HUES6 (cell line): ENCODE measurements at regions not wholly inside any gene's neighbourhood (a gene's known extent, or its start where the extent isn't known, plus 50 kb on each side); places are given as distances from the start of the nearest gene placed in this dataset.

Experiments used
- H3K27ac ChIP-seq: 2 replicates; pipeline ENCODE4 v1.7.0; 2013; ENCODE audit warnings: low read depth, mild to moderate bottlenecking, low read length, inconsistent platforms
- H3K27me3 ChIP-seq: 2 replicates; pipeline ENCODE4 v1.6.1; 2013; ENCODE audit warnings: low read length; ENCODE audit not compliant: control insufficient read depth, insufficient read depth
- H3K36me3 ChIP-seq: 2 replicates; pipeline ENCODE4 v1.6.1; 2013; ENCODE audit warnings: low read length; ENCODE audit not compliant: control insufficient read depth, insufficient read depth
- H3K4me1 ChIP-seq: 2 replicates; pipeline ENCODE4 v1.6.1; 2013; ENCODE audit warnings: low read length; ENCODE audit not compliant: control insufficient read depth, insufficient read depth
- H3K4me3 ChIP-seq: 2 replicates; pipeline ENCODE4 v1.5.1; 2013; ENCODE audit warnings: low read depth, low read length
- H3K9ac ChIP-seq: one replicate; pipeline ENCODE4 v1.6.1; 2013; ENCODE audit warnings: mild to moderate bottlenecking, low read length
- H3K9me3 ChIP-seq: 2 replicates; pipeline ENCODE4 v1.6.1; 2013; ENCODE audit warnings: low read depth, low read length; ENCODE audit not compliant: control insufficient read depth, insufficient read depth

GRCh38 chr15:93720607-93721006 is 510.8 kb upstream of the MCTP2 start:
- H3K9me3 ChIP-seq = no peaks in the 10 kb centered on the region
- no peak overlapping the region for H3K27ac ChIP-seq
- no peaks in the 10 kb centered on the region for H3K36me3 ChIP-seq
- no peaks in the 10 kb centered on the region for H3K27me3 ChIP-seq
- no peak overlapping the region for H3K9ac ChIP-seq
- H3K4me3 ChIP-seq = no peak overlapping the region
- H3K4me1 ChIP-seq = peaks cover 6% of the 10 kb centered on the region

- H3K27ac ChIP-seq = no peak overlapping the region
- H3K36me3 ChIP-seq = no peaks in the 10 kb centered on the region
- H3K27me3 ChIP-seq = no peaks in the 10 kb centered on the region
- H3K9me3 ChIP-seq = no peaks in the 10 kb centered on the region
- H3K4me1 ChIP-seq = peaks cover 6% of the 10 kb centered on the region
- H3K4me3 ChIP-seq = no peak overlapping the region
- H3K9ac ChIP-seq = no peak overlapping the region
Observed at GRCh38 chr15:93719921-93720351, 511.4 kb upstream of the MCTP2 start.

GRCh38 chr15:93716615-93717231 is 514.6 kb upstream of the MCTP2 start:
- H3K9me3 ChIP-seq = no peaks in the 10 kb centered on the region
- H3K27me3 ChIP-seq = no peaks in the 10 kb centered on the region
- H3K9ac ChIP-seq = no peak overlapping the region
- H3K4me1 ChIP-seq = peaks cover 6% of the 10 kb centered on the region
- H3K4me3 ChIP-seq = no peak overlapping the region
- no peaks in the 10 kb centered on the region for H3K36me3 ChIP-seq
- H3K27ac ChIP-seq = no peak overlapping the region

DNA sequence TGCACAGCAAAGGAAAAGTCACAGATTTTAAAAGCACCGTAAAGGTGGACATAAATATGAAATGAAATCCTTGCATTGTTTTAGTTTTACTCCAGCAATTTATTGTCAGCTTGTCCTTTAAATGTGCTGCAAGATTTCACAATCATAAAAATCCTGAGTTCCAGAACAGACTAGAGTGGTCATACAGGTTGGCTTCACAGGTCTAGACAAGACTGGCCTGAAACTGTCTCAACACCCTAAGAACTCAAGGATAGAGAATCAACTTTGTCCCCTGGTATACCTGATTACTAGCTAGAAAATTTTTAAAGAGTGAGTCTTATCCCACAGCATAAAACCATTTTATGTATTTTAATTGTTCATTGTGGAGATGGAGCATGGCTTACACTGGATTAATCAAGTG is 521.7 kb upstream of the MCTP2 start:
- Histone ChIP-seq H3K9ac (no peak overlapping the region), H3K4me3 (no peak overlapping the region), H3K27me3 (no peaks in the 10 kb centered on the region), H3K36me3 (no peaks in the 10 kb centered on the region), H3K27ac (no peak overlapping the region), H3K9me3 (no peaks in the 10 kb centered on the region), H3K4me1 (no peaks in the 10 kb centered on the region)

DNA sequence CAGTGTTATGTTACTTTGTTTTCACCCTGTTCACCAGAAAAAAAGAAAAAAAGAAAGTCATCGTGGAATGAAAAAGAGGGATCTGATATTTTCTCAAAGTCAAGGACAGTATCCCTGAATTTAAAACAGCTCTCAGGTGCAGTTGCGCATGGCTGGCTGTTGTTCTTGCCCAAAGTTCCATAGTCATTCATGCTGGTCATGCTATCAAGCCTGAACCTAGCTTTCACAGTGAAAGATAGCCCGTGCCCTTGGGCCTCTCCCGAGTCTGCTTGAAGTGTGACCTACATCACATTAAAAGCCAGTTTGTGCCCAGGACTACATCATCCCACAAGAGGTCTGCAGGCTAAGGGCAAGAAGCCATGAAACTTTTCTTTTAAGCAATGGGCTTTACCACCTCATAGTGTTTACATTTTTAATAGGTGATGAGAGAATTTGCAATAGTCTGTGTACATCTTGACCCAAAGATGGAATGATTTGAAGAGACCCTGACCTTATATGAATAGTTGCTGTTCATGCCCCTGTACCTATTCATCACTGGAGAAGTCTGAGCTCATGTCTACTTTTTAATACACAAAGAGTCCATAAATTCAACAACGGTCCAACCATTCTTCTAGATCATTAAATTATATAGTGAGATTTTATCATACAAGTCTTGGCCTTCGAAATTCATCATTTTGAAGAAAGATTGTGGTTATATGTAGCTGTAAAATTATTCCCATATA is 522.5 kb upstream of the MCTP2 start:
- no peaks in the 10 kb centered on the region; the same call in 1 of the 2 replicates for H3K27me3 ChIP-seq
- H3K9ac ChIP-seq = no peak overlapping the region
- no peaks in the 10 kb centered on the region for H3K9me3 ChIP-seq
- H3K27ac ChIP-seq = no peak overlapping the region
- no peaks in the 10 kb centered on the region for H3K36me3 ChIP-seq
- H3K4me1 ChIP-seq = no peaks in the 10 kb centered on the region
- H3K4me3 ChIP-seq = no peak overlapping the region

DNA sequence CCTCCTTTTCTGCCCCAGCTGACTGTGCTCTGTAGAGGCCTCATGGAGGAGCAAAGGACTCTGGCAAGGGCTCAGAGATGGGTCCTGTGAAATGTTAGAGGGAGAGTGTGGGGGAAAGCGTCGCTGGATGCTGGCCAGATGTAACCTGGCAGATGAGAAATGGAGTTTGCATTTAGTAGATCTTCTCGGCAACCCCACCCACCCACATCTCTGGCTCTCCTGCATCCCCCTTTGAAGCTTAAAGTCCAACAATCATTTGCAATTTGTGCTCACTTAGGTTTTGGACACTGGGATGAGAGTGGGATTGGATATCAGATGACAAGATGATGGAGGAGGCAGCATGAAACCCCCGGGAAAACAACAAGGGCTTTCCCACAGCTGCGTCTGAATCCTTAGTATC is 523.6 kb upstream of the MCTP2 start:
- Histone ChIP-seq H3K36me3 (no peaks in the 10 kb centered on the region), H3K9me3 (no peaks in the 10 kb centered on the region; the same call in 1 of the 2 replicates), H3K4me3 (no peak overlapping the region), H3K9ac (no peak overlapping the region), H3K27me3 (no peaks in the 10 kb centered on the region; the same call in 1 of the 2 replicates), H3K27ac (no peak overlapping the region), H3K4me1 (no peaks in the 10 kb centered on the region)

DNA sequence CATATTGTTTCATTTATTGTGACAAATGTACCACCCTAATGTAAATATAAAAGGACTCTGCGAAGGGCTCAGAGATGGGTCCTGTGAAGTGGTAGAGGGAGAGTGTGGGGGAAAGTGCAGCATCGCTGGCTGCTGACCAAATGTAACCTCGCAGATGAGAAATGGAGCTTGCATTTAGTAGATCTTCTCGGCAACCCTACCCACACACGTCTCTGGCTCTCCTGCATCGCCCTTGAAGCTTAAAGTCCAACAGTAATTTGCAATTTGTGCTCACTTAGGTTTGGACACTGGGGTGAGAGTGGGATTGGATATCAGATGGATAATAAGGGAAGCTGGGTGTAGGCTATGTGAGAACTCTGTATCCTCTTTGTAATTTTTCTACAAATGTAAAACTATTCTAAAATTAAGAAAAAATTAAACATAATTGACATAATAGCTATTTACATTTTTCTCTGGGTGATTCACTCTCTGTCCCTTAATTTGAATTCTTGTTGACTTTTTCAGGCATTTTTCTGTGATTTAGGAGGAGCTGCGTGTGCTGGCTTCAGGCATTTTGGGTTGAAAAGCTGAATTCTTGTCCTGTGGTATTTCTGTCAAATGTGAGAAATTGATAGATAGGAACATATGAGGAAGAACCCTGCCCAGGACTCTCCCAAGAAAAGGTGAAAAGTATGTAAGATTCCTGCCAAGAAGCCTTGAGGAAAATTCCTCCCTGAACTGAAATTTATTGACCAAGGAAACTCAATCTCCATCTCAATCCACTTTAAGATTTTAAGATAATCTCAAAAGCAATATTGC is 524.7 kb upstream of the MCTP2 start:
- no peak overlapping the region for H3K9ac ChIP-seq
- H3K27ac ChIP-seq = no peak overlapping the region
- H3K4me1 ChIP-seq = no peaks in the 10 kb centered on the region
- no peak overlapping the region for H3K4me3 ChIP-seq
- H3K9me3 ChIP-seq = no peaks in the 10 kb centered on the region; the same call in 1 of the 2 replicates
- H3K36me3 ChIP-seq = no peaks in the 10 kb centered on the region
- no peaks in the 10 kb centered on the region; the same call in 1 of the 2 replicates for H3K27me3 ChIP-seq

DNA sequence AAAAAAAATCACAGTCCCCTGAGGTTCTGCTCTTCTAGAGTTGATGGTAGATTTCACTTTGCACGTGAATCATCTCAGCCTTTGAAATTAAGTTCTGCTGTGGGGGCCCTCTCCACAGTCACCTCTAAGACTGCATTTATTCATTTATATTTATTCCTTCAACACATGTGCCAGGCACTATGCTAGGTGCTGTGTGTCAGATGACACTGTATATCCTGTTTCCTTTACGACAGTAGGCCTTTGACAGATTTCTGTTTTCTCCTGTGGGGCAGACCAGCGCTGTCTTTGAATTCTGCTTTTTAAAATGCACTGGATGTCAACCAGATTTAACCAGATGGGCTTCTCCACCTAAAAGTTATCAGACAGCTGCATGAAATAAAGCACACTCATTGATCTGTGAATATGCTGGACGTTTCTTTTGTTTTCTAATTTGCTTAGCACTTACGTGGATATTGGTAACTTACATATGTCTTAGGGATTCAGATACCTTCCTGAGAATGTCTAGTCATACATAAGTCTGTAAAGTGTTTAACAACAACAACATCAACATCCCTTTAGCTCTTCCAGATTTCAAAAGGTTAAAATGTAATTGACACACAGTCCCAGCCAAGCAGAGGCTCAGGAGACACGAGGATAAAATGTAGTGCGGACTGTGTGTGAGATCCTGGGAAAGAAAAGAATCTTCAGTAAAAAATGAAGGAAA is 525.5 kb upstream of the MCTP2 start:
- no peaks in the 10 kb centered on the region for H3K36me3 ChIP-seq
- H3K27ac ChIP-seq = no peak overlapping the region
- no peak overlapping the region for H3K4me3 ChIP-seq
- no peaks in the 10 kb centered on the region for H3K4me1 ChIP-seq
- H3K27me3 ChIP-seq = no peaks in the 10 kb centered on the region; the same call in 1 of the 2 replicates
- no peak overlapping the region for H3K9ac ChIP-seq
- no peaks in the 10 kb centered on the region; the same call in 1 of the 2 replicates for H3K9me3 ChIP-seq

- no peak overlapping the region for H3K4me3 ChIP-seq
- H3K36me3 ChIP-seq = no peaks in the 10 kb centered on the region
- H3K9ac ChIP-seq = no peak overlapping the region
- no peak overlapping the region for H3K27ac ChIP-seq
- H3K27me3 ChIP-seq = no peaks in the 10 kb centered on the region; the same call in 1 of the 2 replicates
- H3K4me1 ChIP-seq = no peaks in the 10 kb centered on the region
- H3K9me3 ChIP-seq = no peaks in the 10 kb centered on the region; the same call in 1 of the 2 replicates
Observed at GRCh38 chr15:93703092-93703739, 528.1 kb upstream of the MCTP2 start.

GRCh38 chr15:93700051-93700450 is 531.3 kb upstream of the MCTP2 start:
- no peak overlapping the region for H3K4me3 ChIP-seq
- no peaks in the 10 kb centered on the region; the same call in 1 of the 2 replicates for H3K27me3 ChIP-seq
- H3K9ac ChIP-seq = no peak overlapping the region
- no peaks in the 10 kb centered on the region; the same call in 1 of the 2 replicates for H3K9me3 ChIP-seq
- no peaks in the 10 kb centered on the region for H3K36me3 ChIP-seq
- H3K27ac ChIP-seq = no peak overlapping the region
- no peaks in the 10 kb centered on the region for H3K4me1 ChIP-seq
